Activated naive CD8-positive, alpha-beta T cell treated with anti-CD3 and anti-CD28 coated beads, Interleukin-2, amount 50 U/mL, for 24 hours (primary cell): ENCODE measurements at regions not wholly inside any gene's neighbourhood (a gene's known extent, or its start where the extent isn't known, plus 50 kb on each side); places are given as distances from the start of the nearest gene placed in this dataset.

Experiments
- ATAC-seq: fragments of 150-1000 bp; cut with Tn5 transposase; one replicate; pipeline ENCODE4 v1.10.0; 2021
- DNase-seq: peaks from one replicate; pipeline ENCODE4 v3.0.0; 2021
- H3K27ac Mint-ChIP-seq: one replicate; pipeline ENCODE4 v1.8.0; 2021; ENCODE audit warnings: mild to moderate bottlenecking, mixed read lengths
- H3K27me3 Mint-ChIP-seq: one replicate; pipeline ENCODE4 v1.8.0; 2021; ENCODE audit warnings: mixed read lengths
- H3K36me3 Mint-ChIP-seq: one replicate; pipeline ENCODE4 v1.8.0; 2021; ENCODE audit warnings: low read depth, mixed read lengths
- H3K4me1 Mint-ChIP-seq: one replicate; pipeline ENCODE4 v1.8.0; 2021; ENCODE audit warnings: mixed read lengths
- H3K4me3 Mint-ChIP-seq: one replicate; pipeline ENCODE4 v1.8.0; 2021; ENCODE audit warnings: mild to moderate bottlenecking, moderate library complexity, mixed read lengths
- H3K9me3 Mint-ChIP-seq: one replicate; pipeline ENCODE4 v1.8.0; 2021; ENCODE audit warnings: mixed read lengths

GRCh38 chr2:188158337-188159100 is 133.2 kb upstream of the GULP1 start:
- no peak overlapping the region for H3K4me3 Mint-ChIP-seq
- H3K27ac Mint-ChIP-seq = no peak overlapping the region
- no peaks in the 10 kb centered on the region for H3K4me1 Mint-ChIP-seq
- DNase-seq = no peak
- ATAC-seq = no peak
- no peaks in the 10 kb centered on the region for H3K36me3 Mint-ChIP-seq
- H3K27me3 Mint-ChIP-seq = no peaks in the 10 kb centered on the region
- no peaks in the 10 kb centered on the region for H3K9me3 Mint-ChIP-seq

- Mint-ChIP-seq H3K36me3 (no peaks in the 10 kb centered on the region), H3K4me3 (no peak overlapping the region), H3K9me3 (no peaks in the 10 kb centered on the region), H3K27ac (no peak overlapping the region), H3K27me3 (no peaks in the 10 kb centered on the region), H3K4me1 (no peaks in the 10 kb centered on the region)
- ATAC-seq (no peak), DNase-seq (no peak)
Measured at GRCh38 chr2:188159484-188159883, 132.2 kb upstream of the GULP1 start.

GRCh38 chr2:188170356-188170755 is 121.3 kb upstream of the GULP1 start:
- Mint-ChIP-seq H3K9me3 (peaks cover 11% of the 10 kb centered on the region), H3K4me3 (no peak overlapping the region), H3K27ac (no peak overlapping the region), H3K27me3 (no peaks in the 10 kb centered on the region), H3K36me3 (no peaks in the 10 kb centered on the region), H3K4me1 (no peaks in the 10 kb centered on the region)
- no peak for DNase-seq
- ATAC-seq = no peak

GRCh38 chr2:188176620-188177019 is 115.1 kb upstream of the GULP1 start:
- Mint-ChIP-seq H3K9me3 (peaks cover 4% of the 10 kb centered on the region), H3K27ac (no peak overlapping the region), H3K27me3 (no peaks in the 10 kb centered on the region), H3K4me3 (no peak overlapping the region), H3K36me3 (no peaks in the 10 kb centered on the region), H3K4me1 (peaks cover 6% of the 10 kb centered on the region)
- DNase-seq (no peak), ATAC-seq (no peak)

- Mint-ChIP-seq H3K4me3 (no peak overlapping the region), H3K27ac (no peak overlapping the region)
- ATAC-seq = no peak
Measured at GRCh38 chr2:188181067-188181838, 110.4 kb upstream of the GULP1 start.

GRCh38 chr2:188181884-188182283 is 109.8 kb upstream of the GULP1 start:
- H3K9me3 Mint-ChIP-seq = no peaks in the 10 kb centered on the region
- no peak overlapping the region for H3K27ac Mint-ChIP-seq
- H3K4me3 Mint-ChIP-seq = no peak overlapping the region
- ATAC-seq (no peak), DNase-seq (no peak)
- no peaks in the 10 kb centered on the region for H3K36me3 Mint-ChIP-seq
- H3K27me3 Mint-ChIP-seq = no peaks in the 10 kb centered on the region
- peaks cover 6% of the 10 kb centered on the region for H3K4me1 Mint-ChIP-seq

More at GRCh38 chr2:188181067-188181838, 110.4 kb upstream of the GULP1 start:
- peaks cover 6% of the 10 kb centered on the region for H3K4me1 Mint-ChIP-seq
- no peaks in the 10 kb centered on the region for H3K36me3 Mint-ChIP-seq
- no peaks in the 10 kb centered on the region for H3K27me3 Mint-ChIP-seq
- H3K9me3 Mint-ChIP-seq = no peaks in the 10 kb centered on the region
- no peak for DNase-seq

GRCh38 chr2:188187726-188188125 is 103.9 kb upstream of the GULP1 start:
- H3K36me3 Mint-ChIP-seq = no peaks in the 10 kb centered on the region
- H3K27me3 Mint-ChIP-seq = no peaks in the 10 kb centered on the region
- ATAC-seq (no peak), DNase-seq (no peak)
- H3K9me3 Mint-ChIP-seq = no peaks in the 10 kb centered on the region
- H3K4me1 Mint-ChIP-seq = no peaks in the 10 kb centered on the region
- H3K4me3 Mint-ChIP-seq = no peak overlapping the region
- no peak overlapping the region for H3K27ac Mint-ChIP-seq

- Mint-ChIP-seq H3K27ac (no peak overlapping the region), H3K4me1 (no peaks in the 10 kb centered on the region), H3K36me3 (no peaks in the 10 kb centered on the region), H3K4me3 (no peak overlapping the region), H3K9me3 (no peaks in the 10 kb centered on the region), H3K27me3 (no peaks in the 10 kb centered on the region)
- DNase-seq (no peak), ATAC-seq (no peak)
Measured at GRCh38 chr2:188189356-188189755, 102.3 kb upstream of the GULP1 start.

- no peaks in the 10 kb centered on the region for H3K4me1 Mint-ChIP-seq
- H3K4me3 Mint-ChIP-seq = no peak overlapping the region
- no peaks in the 10 kb centered on the region for H3K27me3 Mint-ChIP-seq
- no peak overlapping the region for H3K27ac Mint-ChIP-seq
- DNase-seq (no peak), ATAC-seq (no peak)
- H3K36me3 Mint-ChIP-seq = no peaks in the 10 kb centered on the region
- H3K9me3 Mint-ChIP-seq = no peaks in the 10 kb centered on the region
Measured at GRCh38 chr2:188193230-188193629, 98.4 kb upstream of the GULP1 start.

- Mint-ChIP-seq H3K9me3 (no peaks in the 10 kb centered on the region), H3K27ac (no peak overlapping the region), H3K27me3 (no peaks in the 10 kb centered on the region), H3K36me3 (no peaks in the 10 kb centered on the region), H3K4me3 (no peak overlapping the region), H3K4me1 (no peaks in the 10 kb centered on the region)
- ATAC-seq (no peak), DNase-seq (no peak)
Measured at GRCh38 chr2:188196343-188197008, 95.2 kb upstream of the GULP1 start.

- Mint-ChIP-seq H3K27ac (no peak overlapping the region), H3K9me3 (no peaks in the 10 kb centered on the region), H3K4me3 (no peak overlapping the region), H3K4me1 (no peaks in the 10 kb centered on the region), H3K27me3 (no peaks in the 10 kb centered on the region), H3K36me3 (no peaks in the 10 kb centered on the region)
- no peak for DNase-seq
- ATAC-seq = no peak
Measured at GRCh38 chr2:188199716-188200128, 92.0 kb upstream of the GULP1 start.

- Mint-ChIP-seq H3K9me3 (no peaks in the 10 kb centered on the region), H3K27ac (no peak overlapping the region), H3K27me3 (no peaks in the 10 kb centered on the region), H3K36me3 (no peaks in the 10 kb centered on the region), H3K4me1 (no peaks in the 10 kb centered on the region), H3K4me3 (no peak overlapping the region)
- DNase-seq = no peak
- ATAC-seq = no peak
Measured at GRCh38 chr2:188201639-188202038, 90.0 kb upstream of the GULP1 start.

GRCh38 chr2:188202777-188203176 is 88.9 kb upstream of the GULP1 start:
- ATAC-seq (no peak), DNase-seq (no peak)
- no peak overlapping the region for H3K4me3 Mint-ChIP-seq
- H3K4me1 Mint-ChIP-seq = no peaks in the 10 kb centered on the region
- H3K36me3 Mint-ChIP-seq = no peaks in the 10 kb centered on the region
- no peak overlapping the region for H3K27ac Mint-ChIP-seq
- no peaks in the 10 kb centered on the region for H3K27me3 Mint-ChIP-seq
- H3K9me3 Mint-ChIP-seq = no peaks in the 10 kb centered on the region

GRCh38 chr2:188203776-188204175 is 87.9 kb upstream of the GULP1 start:
- DNase-seq = no peak
- H3K9me3 Mint-ChIP-seq = peaks cover 5% of the 10 kb centered on the region

GRCh38 chr2:188204824-188205223 is 86.8 kb upstream of the GULP1 start:
- Mint-ChIP-seq H3K27me3 (no peaks in the 10 kb centered on the region), H3K9me3 (peaks cover 5% of the 10 kb centered on the region), H3K36me3 (no peaks in the 10 kb centered on the region), H3K27ac (no peak overlapping the region), H3K4me1 (no peaks in the 10 kb centered on the region), H3K4me3 (no peak overlapping the region)
- DNase-seq (no peak), ATAC-seq (no peak)

More at GRCh38 chr2:188203776-188204175, 87.9 kb upstream of the GULP1 start:
- no peak overlapping the region for H3K27ac Mint-ChIP-seq
- no peaks in the 10 kb centered on the region for H3K4me1 Mint-ChIP-seq
- no peak for ATAC-seq
- no peaks in the 10 kb centered on the region for H3K36me3 Mint-ChIP-seq
- no peak overlapping the region for H3K4me3 Mint-ChIP-seq
- H3K27me3 Mint-ChIP-seq = no peaks in the 10 kb centered on the region
